AG09309 (cell line): ENCODE measurements at regions not wholly inside any gene's neighbourhood (a gene's known extent, or its start where the extent isn't known, plus 50 kb on each side); places are given as distances from the start of the nearest gene placed in this dataset.

ENCODE experiments used
- DNase-seq: peaks from one replicate; pipeline ENCODE4 v3.0.0-alpha.2; 2010; ENCODE audit warnings: low read depth
- H3K4me3 ChIP-seq: 2 replicates; pipeline ENCODE4 v1.5.1; 2011; ENCODE audit warnings: mild to moderate bottlenecking, low read depth, low read length, moderate library complexity; ENCODE audit not compliant: control insufficient read depth
- TF ChIP-seq, protein P1 (sequence below): IDR thresholded peaks from 2 replicates; pipeline ENCODE4 v1.5.1; 2011; ENCODE audit warnings: mild to moderate bottlenecking, low read depth, low read length, inconsistent platforms; ENCODE audit not compliant: insufficient read depth, control insufficient read depth; ENCODE audit errors: missing control alignments

DNA sequence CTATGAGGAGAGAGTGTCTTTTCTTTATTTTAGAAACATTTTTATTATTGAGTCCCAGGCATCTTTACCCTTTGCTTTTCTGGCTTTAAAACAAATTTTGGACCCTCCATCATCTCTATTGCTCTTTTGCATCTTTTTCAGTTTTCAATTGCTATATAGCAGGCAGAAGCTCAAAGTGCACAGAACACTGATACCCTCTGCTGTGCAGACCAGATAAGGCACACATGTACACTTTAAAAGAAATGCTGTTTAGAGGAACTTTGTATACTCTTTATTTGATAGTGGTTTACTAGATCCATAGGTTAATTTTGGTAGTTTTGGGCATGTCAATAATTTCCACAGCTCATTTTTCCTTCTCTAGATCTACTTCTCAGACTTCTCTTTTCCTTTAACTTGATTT lies 324.2 kb downstream of the SH2D4B start:
- no peak for DNase-seq
- H3K4me3 ChIP-seq: no peak overlapping the region
- TF ChIP-seq, protein P1, sequence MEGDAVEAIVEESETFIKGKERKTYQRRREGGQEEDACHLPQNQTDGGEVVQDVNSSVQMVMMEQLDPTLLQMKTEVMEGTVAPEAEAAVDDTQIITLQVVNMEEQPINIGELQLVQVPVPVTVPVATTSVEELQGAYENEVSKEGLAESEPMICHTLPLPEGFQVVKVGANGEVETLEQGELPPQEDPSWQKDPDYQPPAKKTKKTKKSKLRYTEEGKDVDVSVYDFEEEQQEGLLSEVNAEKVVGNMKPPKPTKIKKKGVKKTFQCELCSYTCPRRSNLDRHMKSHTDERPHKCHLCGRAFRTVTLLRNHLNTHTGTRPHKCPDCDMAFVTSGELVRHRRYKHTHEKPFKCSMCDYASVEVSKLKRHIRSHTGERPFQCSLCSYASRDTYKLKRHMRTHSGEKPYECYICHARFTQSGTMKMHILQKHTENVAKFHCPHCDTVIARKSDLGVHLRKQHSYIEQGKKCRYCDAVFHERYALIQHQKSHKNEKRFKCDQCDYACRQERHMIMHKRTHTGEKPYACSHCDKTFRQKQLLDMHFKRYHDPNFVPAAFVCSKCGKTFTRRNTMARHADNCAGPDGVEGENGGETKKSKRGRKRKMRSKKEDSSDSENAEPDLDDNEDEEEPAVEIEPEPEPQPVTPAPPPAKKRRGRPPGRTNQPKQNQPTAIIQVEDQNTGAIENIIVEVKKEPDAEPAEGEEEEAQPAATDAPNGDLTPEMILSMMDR: no peak

DNA sequence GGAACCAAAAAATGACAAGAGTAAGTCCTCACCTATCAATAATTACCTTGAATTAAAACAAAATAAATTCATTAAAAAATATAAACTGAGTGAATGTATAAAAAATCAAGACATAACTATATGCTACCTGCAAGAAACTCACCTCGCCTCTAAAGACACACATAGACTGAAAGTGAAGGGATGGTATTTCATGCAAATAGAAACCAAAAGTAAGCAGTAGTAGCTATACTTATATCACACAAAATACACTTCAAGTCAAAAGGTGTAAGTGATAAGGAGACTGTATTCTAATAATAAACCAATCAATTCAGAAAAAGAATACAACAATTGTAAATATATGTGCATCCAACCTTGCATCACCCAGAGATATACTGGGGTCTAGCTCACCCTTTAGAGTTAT lies 332.6 kb downstream of the SH2D4B start:
- H3K4me3 ChIP-seq: no peak overlapping the region
- TF ChIP-seq, protein P1: no peak
- DNase-seq: no peak

DNA sequence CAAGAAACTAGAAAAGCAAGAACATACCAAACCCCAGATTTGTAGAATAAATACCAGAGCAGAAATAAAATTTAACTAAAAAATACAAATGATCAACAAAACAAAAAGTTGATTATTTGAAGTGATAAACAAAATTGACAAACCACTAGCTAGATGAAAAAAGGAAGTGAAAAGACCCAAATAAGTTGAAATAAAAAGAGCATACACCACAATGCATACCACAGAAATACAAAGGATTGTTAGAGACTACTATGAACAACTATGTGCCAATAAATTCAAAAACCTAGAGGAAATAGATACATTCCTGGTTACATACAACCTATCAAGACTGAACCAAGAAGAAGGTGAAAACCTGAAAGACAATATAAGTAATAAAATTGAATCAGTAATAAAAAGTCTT lies 333.4 kb downstream of the SH2D4B start:
- no peak overlapping the region for H3K4me3 ChIP-seq
- TF ChIP-seq, protein P1: no peak
- DNase-seq: no peak

DNA sequence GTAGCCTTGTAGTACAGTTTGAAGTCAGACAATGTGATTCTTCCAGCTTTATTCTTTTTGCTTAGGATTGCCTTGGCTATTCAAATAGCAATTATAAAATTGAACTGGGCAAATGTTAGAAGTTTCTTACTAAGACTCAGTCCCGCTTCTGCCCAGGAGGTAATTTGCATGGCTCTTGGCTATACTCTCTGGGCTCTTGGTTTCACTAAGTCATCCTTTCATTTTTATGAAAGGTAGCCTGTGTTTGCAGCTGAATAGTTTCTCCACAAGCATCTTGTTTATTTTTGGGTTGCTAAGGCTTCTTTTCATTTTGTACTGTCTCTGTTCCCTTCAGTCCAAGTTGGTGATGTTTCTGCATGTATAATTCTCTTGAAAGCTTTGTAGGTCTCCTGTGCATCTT lies 340.6 kb downstream of the SH2D4B start:
- TF ChIP-seq, protein P1: no peak
- no peak overlapping the region for H3K4me3 ChIP-seq
- DNase-seq: no peak

DNA sequence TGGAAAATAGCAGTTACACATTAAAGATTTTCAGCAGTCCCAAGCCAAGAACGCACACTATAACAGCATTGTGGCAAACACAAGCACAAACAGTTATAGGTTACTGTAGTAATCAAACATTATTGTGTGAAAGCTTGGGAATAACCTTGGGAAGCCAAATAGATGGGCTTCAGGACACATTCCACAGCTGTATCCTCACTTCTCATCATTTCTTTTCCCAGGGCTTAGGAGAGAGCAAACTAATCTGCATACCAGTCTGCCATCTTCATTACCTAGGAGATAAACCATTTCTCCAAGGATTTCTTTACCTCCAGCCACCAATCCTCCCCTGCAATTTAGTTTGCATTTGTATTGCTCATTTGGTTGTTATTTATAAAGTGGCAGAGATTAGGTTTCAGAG lies 352.4 kb downstream of the SH2D4B start:
- TF ChIP-seq, protein P1: no peak
- no peak for DNase-seq
- H3K4me3 ChIP-seq: no peak overlapping the region

DNA sequence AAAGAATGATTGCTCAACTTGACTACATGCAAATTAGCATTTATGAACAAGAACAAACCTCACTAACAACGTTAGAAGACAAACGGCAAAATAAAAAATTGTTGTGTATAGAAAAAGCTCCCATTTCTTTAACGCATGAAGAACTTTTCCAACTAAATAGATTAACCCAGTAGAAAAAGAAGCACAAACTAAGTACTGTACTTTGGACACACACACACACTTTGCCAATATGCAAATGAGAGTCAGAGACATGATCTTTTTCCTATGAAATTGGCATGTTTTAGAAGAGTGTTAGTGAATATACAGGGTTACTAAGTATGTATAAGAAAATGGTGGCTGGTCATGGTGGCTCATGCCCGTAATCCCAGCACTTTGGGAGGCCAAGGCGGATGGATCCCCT lies 355.6 kb downstream of the SH2D4B start:
- no peak overlapping the region for H3K4me3 ChIP-seq
- TF ChIP-seq, protein P1: no peak
- DNase-seq: no peak

DNA sequence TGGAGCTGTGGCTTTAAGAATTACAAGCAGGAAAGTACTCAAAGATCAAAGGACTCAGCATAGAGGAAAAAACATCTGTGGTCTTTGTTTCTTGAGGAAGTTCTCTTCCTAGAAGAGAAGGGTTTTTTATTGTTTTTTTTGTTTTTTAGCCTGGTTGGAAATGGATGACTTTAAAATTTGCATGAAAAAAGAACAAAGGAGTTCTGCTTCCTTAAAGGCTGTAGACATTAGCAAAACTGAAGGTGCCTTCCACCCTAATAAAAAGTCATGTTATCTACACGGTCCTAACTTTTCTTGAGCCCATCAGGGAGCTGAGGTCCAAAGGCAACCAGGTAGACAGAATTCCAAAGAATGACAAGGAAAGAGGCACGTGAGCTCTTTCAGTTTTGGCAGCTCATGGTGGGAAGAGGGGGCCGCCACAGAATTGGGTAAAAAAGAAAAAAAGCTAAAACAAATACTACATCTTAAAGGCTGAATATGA lies 356.6 kb downstream of the SH2D4B start:
- TF ChIP-seq, protein P1: no peak
- H3K4me3 ChIP-seq: no peak overlapping the region
- DNase-seq: no peak
